NCI-H187 treated with DMSO at 0.1 percent for 48 hours (cell line): ENCODE measurements at regions not wholly inside any gene's neighbourhood (a gene's known extent, or its start where the extent isn't known, plus 50 kb on each side); places are given as distances from the start of the nearest gene placed in this dataset.
"Not testable (repeated sequence)": the region's sequence is repeated elsewhere in the genome, so short reads cannot be mapped to it uniquely, and the experiment has no call there.

Source experiments
- DNase-seq: peaks from one replicate; lab custom pipeline; 2025; lab: John Stamatoyannopoulos, UW

GRCh38 chr7:51446356-51446755 lies 129.7 kb upstream of the COBL start:
- no peak for DNase-seq

- DNase-seq: no peak
Measured at GRCh38 chr7:51444936-51445335, 128.3 kb upstream of the COBL start.

GRCh38 chr7:51430480-51431086 lies 114.0 kb upstream of the COBL start:
- DNase-seq: no peak

GRCh38 chr7:51428217-51428887 lies 111.7 kb upstream of the COBL start:
- no peak for DNase-seq

- no peak for DNase-seq
Measured at GRCh38 chr7:51426163-51426562, 109.6 kb upstream of the COBL start.

GRCh38 chr7:51409934-51410333 lies 93.3 kb upstream of the COBL start:
- not testable (repeated sequence) for DNase-seq

- not testable (repeated sequence) for DNase-seq
Measured at GRCh38 chr7:51397608-51398007, 81.0 kb upstream of the COBL start.

GRCh38 chr7:51393003-51393402 lies 76.4 kb upstream of the COBL start:
- DNase-seq: not testable (repeated sequence)

GRCh38 chr7:51389952-51390351 lies 73.3 kb upstream of the COBL start:
- DNase-seq: not testable (repeated sequence)

GRCh38 chr7:51389216-51389812 lies 72.7 kb upstream of the COBL start:
- not testable (repeated sequence) for DNase-seq

- DNase-seq: not testable (repeated sequence)
Measured at GRCh38 chr7:51388241-51388640, 71.6 kb upstream of the COBL start.

GRCh38 chr7:51386806-51387568 lies 70.4 kb upstream of the COBL start:
- not testable (repeated sequence) for DNase-seq

- DNase-seq: not testable (repeated sequence)
Measured at GRCh38 chr7:51386184-51386583, 69.6 kb upstream of the COBL start.

- DNase-seq: not testable (repeated sequence)
Measured at GRCh38 chr7:51382243-51382642, 65.6 kb upstream of the COBL start.

GRCh38 chr7:51376420-51377092 lies 59.9 kb upstream of the COBL start:
- no peak for DNase-seq

GRCh38 chr7:51374936-51375335 lies 58.3 kb upstream of the COBL start:
- DNase-seq: no peak

GRCh38 chr7:51373607-51374006 lies 57.0 kb upstream of the COBL start:
- not testable (repeated sequence) for DNase-seq

GRCh38 chr7:51369746-51370145 lies 53.1 kb upstream of the COBL start:
- DNase-seq: no peak

- peak; percentile 23 for DNase-seq
Measured at GRCh38 chr7:51369228-51369627, 52.6 kb upstream of the COBL start.

GRCh38 chr7:51368334-51368733 lies 51.7 kb upstream of the COBL start:
- no peak for DNase-seq

GRCh38 chr7:51367614-51367968 lies 51.0 kb upstream of the COBL start:
- no peak for DNase-seq

GRCh38 chr7:51366930-51367613 lies 50.5 kb upstream of the COBL start:
- DNase-seq: peak; percentile 19
